HG03460 (cell line): ENCODE measurements at regions not wholly inside any gene's neighbourhood (a gene's known extent, or its start where the extent isn't known, plus 50 kb on each side); places are given as distances from the start of the nearest gene placed in this dataset.
"Not testable (repeated sequence)": the region's sequence is repeated elsewhere in the genome, so short reads cannot be mapped to it uniquely, and the experiment has no call there.

Source experiments
- ATAC-seq: cut with Tn5 transposase; IDR thresholded peaks from one replicate; pipeline ENCODE4 v1.9.1; 2021; ENCODE audit not compliant: unreplicated experiment

DNA sequence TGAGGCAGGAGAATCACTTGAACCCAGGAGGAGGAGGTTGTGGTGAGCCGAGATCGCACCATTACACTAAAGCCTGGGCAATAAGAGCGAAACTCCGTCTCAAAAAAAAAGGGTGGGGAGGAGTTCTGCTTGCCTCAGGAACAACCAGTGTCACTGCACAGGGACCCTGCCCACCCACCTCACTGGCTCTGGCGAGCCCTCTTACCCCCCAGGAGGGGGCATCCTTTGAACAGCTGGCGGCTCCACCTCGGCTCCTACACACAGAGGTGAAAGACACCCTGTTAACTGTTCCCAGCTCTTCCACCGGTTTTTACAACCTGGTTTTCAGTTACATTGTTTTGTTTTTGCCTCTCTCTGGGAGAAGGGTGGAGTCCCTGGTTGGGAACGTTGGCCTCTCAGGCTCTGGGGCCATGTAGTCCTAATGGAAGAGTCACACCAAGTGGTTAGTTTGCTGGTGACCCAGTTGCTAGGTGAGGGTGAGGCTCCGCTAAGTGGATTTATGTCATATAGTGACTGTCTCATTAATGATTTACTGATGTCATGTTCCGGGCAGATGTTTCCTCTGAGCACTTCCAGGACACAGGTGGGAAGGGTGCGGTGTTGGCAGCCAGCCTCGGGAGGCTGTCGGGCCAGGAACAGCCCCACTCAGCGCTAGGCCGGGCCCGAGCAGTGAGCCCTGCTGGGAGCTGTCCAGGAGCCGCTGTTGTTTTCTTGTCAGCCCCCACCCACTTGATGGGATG, 120.6 kb upstream of the TPTE start:
- ATAC-seq, result not testable (repeated sequence)

DNA sequence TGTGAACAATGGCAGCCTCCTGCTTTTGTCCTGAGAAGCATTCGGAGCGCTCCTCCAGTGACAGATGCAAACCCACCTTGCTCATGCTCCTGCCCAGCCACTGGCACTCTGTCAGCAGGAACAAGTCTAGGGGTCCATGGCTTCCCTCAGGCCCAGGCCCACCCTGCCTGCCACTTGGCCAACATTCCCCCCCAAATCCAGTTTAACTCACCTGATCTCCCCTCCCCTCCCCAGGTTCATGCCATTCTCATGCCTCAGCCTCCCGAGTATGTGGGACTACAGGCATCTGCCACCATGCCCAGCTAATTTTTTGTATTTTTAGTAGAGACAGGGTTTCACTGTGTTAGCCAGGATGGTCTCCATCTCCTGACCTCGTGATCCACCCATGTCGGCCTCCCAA, 118.9 kb upstream of the TPTE start:
- not testable (repeated sequence) for ATAC-seq

DNA sequence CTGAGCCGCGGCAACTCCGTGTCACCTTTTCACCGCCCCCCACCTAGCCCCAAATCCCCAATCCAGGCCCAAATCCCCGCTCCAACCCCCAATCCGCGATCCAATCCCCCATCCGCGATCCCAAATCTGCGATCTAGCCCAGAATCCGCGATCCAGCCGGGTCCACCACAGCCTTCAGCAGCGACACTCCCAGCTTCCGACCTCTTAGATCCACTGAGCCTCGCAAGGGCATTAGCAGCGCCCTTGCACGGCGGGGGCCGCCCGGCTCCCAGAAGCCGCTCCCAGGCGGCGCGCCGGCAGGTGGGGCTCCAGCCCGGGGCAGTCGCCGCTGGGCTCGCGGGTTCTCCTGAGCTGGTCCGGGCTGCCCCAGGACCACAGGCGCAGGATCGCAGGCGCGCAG, 116.1 kb upstream of the TPTE start:
- ATAC-seq, result not testable (repeated sequence)

DNA sequence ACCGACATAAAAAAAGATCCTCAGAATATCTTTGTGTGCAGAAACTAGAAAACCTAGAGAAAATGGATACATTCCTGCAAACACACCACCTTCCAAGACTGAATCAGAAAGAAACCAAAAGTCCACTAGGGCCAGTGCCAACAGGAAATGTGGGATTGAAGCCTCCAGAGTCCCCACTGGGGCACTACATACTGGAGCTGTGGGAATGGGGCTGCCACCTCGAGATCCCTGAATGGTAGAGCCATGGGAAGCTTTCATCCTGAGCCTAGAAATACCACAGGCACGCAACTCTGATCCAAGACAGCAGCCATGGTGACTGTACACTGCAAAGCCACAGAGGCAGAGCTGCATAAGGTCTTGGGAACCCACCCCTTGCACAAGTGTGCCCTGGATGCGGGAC, 111.6 kb upstream of the TPTE start:
- ATAC-seq, result not testable (repeated sequence)

DNA sequence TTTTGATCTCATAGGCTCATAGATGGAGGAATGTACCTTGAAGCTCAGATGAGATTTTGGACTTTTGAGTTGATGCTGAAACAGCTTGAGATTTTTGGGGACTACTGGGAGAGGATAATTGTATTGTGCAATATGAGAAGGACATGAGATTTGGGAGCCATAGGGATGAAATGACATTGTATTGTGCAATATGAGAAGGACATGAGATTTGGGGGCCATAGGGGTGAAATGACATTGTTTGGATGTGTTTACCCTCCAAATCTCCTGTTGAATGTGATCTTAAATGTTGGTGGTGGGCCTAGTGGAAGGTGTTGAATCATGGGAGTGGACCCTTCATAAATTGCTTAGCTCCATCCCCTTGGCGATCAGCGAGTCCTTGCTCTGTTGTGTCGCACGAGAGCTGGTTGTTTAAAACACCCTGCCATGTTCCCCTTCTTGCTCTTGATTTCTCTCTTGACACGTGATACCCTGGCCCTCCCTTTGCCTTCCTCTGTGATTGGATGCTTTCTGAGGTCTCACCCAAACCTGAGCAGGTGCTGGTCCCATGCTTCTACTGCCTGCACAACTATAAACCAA, 110.9 kb upstream of the TPTE start:
- ATAC-seq, result not testable (repeated sequence)

DNA sequence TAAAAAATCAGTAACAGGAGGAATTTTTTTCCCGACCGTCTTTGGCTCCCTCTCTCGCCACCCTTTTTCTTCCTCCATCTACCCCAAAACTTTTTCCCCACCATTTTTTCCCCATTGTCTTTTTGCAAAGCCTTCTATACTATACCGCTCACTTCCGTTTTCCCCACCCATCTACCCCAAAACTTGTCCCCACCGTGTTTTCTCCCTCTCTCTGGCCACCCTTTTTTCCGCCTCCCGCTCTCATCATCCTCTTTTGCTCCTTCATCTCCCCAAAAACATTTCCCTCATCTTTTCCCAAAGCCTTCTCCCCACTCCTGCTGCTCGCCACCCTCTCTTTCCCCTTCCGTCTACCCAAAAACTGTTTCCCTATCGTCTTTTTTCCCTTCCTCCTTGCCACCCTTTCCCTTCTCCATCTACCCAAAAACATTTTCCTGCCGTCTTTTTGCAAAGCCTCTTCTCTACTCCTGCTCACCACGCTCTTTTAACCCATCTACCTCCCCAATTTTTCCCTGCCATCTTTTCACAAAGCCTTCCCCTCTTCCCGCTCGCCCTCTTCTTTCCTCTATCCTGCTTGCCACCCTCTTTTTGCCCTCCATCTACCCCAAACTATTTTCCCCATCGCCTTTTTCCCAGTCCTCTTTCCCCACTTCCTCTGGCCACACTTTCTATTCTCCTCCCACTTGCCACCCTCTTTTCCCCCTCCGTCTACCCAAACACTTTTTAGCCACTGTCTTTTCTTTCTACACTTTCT, 109.4 kb upstream of the TPTE start:
- ATAC-seq, result not testable (repeated sequence)

DNA sequence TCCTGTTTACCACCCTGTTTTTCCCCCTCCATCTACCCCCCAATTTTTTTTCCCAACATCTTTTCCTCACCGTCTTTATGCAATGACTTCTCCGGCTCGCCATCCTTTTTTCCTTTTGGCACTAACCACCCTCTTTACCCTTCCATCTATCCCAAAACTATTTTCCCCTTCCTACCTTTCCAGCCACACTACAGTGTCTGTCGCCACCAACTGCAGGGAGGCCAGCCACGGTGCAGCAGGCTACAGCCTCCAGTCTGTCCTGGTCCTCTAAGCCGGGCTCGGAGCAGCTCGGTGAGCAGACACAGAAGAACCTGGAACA, 108.5 kb upstream of the TPTE start:
- not testable (repeated sequence) for ATAC-seq

DNA sequence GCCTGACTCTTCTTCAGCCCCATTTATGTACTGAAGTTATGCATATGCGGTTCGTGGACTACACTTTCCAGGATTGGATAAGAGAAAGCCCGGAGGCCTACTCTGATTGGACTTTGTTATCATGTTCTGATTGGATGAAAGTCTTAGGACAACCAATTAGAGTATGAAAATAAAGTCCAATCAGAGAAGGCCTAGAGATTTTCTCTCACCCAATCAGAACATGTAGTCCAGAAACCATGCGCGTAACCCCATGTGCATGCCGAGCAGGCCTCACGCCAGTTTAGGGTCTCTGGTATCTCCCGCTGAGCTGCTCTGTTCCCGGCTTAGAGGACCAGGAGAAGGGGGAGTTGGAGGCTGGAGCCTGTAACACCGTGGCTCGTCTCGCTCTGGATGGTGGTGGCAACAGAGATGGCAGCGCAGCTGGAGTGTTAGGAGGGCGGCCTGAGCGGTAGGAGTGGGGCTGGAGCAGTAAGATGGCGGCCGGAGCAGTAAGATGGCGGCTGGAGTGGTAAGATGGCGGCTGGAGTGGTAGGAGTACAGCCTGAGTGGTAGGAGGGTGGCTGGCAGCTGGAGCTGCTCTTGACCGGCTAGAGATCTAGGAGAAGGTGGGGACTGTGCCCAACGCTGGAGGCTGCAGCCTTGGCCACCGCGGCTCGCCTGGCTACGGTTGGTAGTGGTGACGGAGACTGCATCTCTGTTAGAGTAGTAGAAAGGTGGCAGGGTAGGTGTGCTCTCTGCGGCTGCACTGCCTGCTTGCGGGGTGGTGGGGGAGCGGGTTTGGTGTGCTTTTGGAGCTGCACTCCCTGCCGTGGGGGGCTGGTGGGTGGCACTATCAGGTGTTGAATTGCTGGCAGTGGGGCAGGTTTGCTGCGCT, 107.9 kb upstream of the TPTE start:
- not testable (repeated sequence) for ATAC-seq

DNA sequence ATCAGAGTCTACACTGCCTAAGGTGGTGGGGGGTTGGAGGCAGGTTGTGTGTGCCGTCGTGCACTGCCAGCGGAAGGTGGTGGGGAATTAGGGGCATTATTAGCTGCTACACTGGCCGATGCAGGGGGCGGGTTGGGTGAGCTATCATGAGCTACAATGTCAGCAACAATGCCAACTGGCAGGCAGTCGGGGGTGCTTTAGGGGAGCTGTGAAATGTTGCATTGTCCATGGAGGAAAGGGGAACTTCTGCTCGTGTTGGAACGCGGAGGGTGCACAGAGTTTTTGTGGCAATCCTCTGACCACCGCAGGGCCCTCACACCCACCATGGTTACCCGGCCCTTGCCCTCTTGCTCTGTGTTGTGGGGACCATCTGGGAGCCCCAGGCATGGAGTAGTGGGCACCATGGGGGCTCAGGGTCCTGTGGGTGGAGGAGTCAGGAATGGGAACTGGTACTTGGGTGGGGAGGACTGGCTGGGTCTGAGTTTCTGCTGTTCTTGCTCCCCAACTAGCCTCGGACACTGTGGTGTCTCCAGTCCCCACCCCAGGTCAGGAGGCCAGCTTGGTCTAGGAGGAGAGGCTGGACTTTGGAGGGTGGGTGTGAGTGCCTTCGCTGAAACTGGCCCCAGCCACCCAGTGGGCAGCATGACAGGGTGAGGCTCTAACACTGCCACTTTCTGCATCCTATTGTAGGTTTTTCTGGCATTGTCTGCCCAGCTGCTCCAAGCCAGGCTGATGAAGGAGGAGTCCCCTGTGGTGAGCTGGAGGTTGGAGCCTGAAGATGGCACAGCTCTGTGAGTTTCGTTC, 107.1 kb upstream of the TPTE start:
- ATAC-seq, result not testable (repeated sequence)

DNA sequence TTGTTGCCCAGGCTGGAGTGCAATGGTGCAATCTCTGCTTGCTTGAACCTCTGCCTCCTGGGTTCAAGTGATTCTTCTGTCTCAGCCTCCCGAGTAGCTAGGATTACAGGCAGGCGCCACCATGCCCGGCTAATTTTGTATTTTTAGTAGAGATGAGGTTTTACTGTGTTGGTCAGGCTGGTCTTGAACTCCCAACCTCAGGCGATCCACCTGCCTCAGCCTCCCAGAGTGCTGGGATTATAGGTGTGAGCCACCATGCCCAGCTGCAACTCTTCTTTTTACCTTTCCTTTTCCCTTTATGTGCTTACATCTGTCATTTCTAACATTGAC, 106.5 kb upstream of the TPTE start:
- not testable (repeated sequence) for ATAC-seq

DNA sequence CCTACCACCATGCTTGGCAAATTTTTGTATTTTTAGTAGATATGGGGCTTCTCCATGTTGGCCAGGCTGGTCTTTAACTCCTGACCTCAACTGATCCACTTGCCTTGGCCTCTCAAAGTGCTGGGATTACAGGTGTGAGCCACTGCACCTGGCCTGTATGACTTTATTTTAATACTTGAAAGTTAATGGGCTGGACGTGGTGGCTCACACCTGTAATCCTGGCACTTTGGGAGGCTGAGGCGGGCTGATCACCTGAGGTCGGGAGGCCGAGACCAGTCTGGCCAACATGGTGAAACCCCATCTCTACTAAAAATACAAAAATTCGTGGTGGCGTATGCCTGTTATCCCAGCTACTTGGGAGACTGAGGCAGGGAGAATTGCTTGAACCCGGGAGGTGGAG, 105.9 kb upstream of the TPTE start:
- ATAC-seq, result not testable (repeated sequence)

DNA sequence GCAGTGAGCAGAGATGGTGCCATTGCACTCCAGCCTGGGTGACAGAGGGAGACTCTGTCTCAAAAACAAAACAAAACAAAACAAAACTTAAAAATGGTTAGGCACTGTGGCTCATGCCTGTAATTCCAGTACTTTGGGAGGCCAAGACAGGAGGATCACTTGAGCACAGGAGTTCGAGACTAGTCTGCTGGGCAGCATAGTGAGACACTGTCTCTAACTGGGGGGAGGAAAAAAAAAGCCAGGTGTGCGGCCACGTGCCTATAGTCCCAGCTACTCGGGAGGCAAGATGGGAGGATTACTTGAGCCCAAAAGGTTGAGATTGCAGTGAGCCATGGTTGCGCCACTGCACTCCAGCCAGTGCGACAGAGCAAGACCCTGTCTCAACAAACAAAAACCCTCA, 105.5 kb upstream of the TPTE start:
- not testable (repeated sequence) for ATAC-seq

DNA sequence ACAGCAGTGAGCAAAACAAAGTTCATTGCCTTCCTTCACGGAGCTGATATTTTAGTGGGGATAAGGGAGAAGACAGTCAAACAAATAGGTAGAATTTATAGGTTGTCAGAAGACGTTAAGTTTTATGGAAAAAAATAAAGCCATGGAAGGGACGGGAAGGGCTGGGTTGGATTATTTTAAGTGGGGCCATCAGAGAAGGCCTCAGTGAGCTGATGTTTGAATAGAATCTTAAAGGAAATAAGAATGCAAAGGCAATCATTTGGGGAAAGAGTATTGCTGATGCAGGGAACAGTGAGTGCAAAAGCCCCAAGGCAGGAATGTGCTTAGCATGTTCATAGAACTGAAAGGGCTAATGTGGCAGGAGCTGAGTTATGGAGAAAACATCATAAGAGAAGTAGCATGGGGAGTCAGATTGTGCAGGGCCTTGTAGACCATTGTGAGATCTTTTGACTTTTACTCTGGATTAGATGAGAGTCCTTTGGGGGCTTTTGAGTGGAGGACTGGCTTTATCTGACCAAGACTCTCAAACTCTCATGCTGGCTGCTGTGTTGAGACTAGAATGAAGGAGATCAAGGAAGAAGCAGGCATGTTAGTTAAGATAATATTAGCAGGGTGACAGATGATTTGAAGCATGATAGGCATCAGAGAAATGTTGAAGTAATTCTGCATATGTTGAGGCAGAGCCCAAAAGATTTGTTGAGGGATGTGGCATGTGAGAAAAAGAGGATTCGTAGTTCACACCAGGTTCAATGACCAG, 104.5 kb upstream of the TPTE start:
- not testable (repeated sequence) for ATAC-seq

DNA sequence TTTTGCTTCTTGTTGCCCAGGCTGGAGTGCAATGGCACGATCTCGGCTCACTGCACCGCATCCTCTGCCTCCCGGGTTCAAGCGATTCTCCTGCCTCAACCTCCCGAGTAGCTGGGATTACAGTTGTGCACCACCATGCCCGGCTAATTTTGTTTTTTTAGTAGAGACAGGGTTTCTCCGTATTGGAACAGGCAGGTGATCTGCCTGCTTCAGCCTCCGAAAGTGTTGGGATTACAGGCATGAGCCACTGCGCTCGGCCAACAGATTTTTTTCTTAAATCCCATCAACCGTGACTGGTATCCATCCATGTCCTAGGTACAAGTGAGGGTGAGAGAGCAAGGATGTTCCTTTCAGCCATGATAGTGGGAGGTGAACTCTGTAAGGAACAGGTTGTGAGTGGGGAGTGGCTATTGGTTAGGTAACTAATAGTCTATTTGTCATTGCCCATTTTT, 103.8 kb upstream of the TPTE start:
- ATAC-seq, result not testable (repeated sequence)

DNA sequence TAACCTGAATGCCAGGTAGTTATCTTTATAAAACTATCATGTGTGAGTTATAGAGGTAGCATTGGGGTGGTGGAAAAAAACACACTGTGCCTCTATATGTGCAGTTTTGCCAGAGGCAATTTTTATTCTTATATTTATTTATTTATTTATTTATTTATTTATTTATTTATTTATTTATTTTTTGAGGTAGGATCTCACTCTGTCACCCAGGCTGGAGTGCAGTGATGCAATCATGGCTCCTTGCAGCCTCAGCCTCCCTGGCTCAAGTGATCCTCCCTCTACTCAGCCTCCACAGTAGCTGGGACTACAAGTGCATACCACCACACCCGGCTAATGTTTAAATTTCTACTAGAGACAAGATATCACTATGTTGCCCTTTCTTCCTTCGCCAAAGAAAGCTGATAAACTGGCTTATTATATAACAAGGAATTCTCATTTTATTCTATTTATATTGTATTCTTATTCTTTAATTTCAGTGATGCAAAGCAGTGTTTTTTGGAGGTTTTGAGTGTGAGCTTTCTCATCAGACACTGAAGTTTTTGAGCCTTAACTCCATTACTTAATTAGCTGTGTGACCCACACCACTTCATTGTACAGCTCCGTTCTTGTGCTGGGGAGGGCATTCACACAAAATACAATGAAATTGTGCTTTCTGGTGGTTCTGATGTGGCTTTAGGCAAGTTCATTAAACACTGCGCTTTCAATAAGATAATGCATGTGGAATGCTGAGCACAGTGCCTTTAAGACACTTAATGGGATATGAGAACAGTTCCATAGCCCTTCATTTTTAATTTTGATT, 102.9 kb upstream of the TPTE start:
- not testable (repeated sequence) for ATAC-seq

DNA sequence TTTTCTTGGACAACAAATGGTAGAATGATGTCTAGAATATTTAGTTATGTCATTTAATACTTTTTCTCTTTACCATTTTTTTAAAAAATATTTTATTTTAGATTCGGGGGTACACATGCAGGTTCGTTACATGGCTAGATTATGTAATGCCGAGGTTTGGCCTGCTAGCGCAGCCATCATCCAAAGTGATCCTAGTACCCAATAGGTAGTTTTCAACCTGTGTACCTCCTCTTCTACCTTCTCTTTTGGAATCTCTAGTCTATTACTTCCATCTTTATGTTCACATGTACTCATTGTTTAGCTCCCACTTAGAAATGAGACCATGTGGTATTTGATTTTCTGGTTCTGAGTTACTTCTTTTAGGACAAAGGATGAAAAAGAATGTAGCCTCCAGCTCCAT, 100.2 kb upstream of the TPTE start:
- not testable (repeated sequence) for ATAC-seq

DNA sequence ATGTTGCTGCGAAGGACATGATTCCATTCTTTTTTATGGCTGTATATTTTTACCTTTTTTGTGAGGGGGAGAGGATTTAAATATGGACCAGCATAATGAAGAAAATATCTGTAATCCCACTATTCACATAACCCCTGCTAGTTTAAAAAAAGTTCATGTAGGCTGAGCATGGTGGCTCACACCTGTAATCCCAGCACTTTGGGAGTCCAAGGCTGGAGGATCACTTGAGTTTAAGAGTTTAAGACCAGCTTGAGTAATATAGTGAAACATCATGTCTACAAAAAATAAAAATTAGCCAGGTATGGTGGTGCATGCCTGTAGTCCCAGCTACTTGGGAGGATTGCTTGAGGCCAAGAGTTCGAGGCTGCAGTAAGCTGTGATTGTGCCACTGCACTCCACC, 99.8 kb upstream of the TPTE start:
- not testable (repeated sequence) for ATAC-seq

DNA sequence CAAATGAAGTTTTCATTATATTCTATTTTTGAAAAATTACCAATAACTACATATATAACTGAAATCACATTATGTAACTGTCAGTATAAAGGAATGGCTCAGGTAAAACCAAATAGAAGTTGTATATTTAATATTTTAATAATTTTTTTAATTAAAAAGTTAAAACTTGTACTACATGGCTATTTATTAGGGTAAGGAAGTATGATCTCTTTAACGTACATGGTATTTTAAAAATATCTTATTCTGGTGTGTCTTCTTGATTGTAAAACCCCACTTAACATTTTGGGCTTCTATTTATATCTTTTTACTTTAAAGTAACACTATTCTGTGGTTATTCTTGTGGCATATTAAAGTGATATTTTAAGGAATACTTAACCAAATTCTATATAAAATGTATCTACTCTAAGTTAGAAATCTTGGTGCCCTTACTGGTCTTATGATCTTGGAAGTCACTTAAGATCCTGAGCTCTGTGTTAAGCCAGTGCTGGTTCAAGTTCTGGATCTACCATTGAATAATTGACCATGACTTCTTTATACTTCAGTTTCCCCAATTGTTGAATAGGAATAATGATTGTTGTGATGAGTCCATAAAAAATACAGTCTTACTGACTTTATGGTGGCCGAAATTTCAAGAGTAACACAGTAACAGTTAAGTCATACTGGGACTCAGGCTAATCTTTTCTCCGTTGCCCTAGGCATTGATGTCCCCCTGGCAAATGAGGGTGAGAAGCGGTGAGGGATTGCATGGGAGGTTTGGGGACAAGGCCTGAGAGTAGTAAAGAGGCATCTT, 97.1 kb upstream of the TPTE start:
- not testable (repeated sequence) for ATAC-seq
